Ramos (cell line): ENCODE measurements at regions not wholly inside any gene's neighbourhood (a gene's known extent, or its start where the extent isn't known, plus 50 kb on each side); places are given as distances from the start of the nearest gene placed in this dataset.

ENCODE experiments used
- in situ Hi-C: fragments of 300-500 bp; cut with MboI; formaldehyde crosslinking; loops from one replicate; pipeline ENCODE4 v1.14.3; 2022; ENCODE audit warnings: low sequenced_read_pairs; ENCODE audit not compliant: unreplicated experiment

GRCh38 chr5:125150041-125150669 lies 403.7 kb upstream of the ZNF608 start:
- in situ Hi-C loops = no loop called here

- in situ Hi-C loops = no loop called here
Measured at GRCh38 chr5:125151150-125151900, 404.9 kb upstream of the ZNF608 start.

- in situ Hi-C loops = no loop called here
Measured at GRCh38 chr5:125152044-125152443, 405.6 kb upstream of the ZNF608 start.

GRCh38 chr5:125152461-125153189 lies 406.2 kb upstream of the ZNF608 start:
- in situ Hi-C loops = no loop called here

GRCh38 chr5:125153231-125153630 lies 406.8 kb upstream of the ZNF608 start:
- in situ Hi-C loops = no loop called here

- in situ Hi-C loops = no loop called here
Measured at GRCh38 chr5:125154301-125155110, 408.1 kb upstream of the ZNF608 start.

- in situ Hi-C loops = no loop called here
Measured at GRCh38 chr5:125160787-125161502, 414.5 kb upstream of the ZNF608 start.

- in situ Hi-C loops = no loop called here
Measured at GRCh38 chr5:125162714-125163113, 416.3 kb upstream of the ZNF608 start.

GRCh38 chr5:125169396-125169795 lies 423.0 kb upstream of the ZNF608 start:
- in situ Hi-C loops = no loop called here

GRCh38 chr5:125171641-125172040 lies 425.2 kb upstream of the ZNF608 start:
- in situ Hi-C loops = no loop called here

GRCh38 chr5:125175348-125176004 lies 429.0 kb upstream of the ZNF608 start:
- in situ Hi-C loops = no loop called here

GRCh38 chr5:125176005-125176390 lies 429.6 kb upstream of the ZNF608 start:
- in situ Hi-C loops = no loop called here

GRCh38 chr5:125177340-125177739 lies 430.9 kb upstream of the ZNF608 start:
- in situ Hi-C loops = no loop called here

- in situ Hi-C loops = no loop called here
Measured at GRCh38 chr5:125179612-125180011, 433.2 kb upstream of the ZNF608 start.

- in situ Hi-C loops = no loop called here
Measured at GRCh38 chr5:125180231-125180829, 433.9 kb upstream of the ZNF608 start.

- in situ Hi-C loops = no loop called here
Measured at GRCh38 chr5:125181159-125181558, 434.7 kb upstream of the ZNF608 start.

- in situ Hi-C loops = no loop called here
Measured at GRCh38 chr5:125181955-125182354, 435.5 kb upstream of the ZNF608 start.

- in situ Hi-C loops = no loop called here
Measured at GRCh38 chr5:125185740-125186139, 439.3 kb upstream of the ZNF608 start.

GRCh38 chr5:125186911-125187375 lies 440.5 kb upstream of the ZNF608 start:
- in situ Hi-C loops = no loop called here
